ENCODE measurements at regions not wholly inside any gene's neighbourhood (a gene's known extent, or its start where the extent isn't known, plus 50 kb on each side); places are given as distances from the start of the nearest gene placed in this dataset.

DNA sequence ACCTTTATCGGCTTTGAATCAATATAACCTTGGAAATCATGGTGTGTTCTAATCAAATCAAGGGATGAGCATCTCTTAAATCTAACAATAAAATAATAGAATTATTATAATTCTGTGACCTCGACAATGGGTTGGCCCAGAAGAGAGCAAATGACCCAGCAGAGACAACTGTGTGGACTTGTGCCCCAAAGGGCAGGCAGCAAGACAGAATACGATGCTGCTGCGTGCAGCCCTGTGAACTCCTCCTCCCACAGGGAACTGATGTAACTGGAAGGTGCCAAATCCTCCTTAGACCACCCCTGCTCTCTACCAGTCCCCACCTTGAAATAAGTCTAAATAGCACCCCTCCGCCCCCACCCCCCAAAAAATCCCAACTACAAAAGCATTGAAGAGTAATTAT, 50.7 kb upstream of the ACAN start:
- no peak for DNase-seq
- Histone ChIP-seq H3K4me3 (ENCODE audit: low read length) (no peak overlapping the region), H3K27ac (ENCODE audit: low read length) (no peak overlapping the region), H3K36me3 (ENCODE audit: control insufficient read depth, insufficient read depth, low read length) (no peaks in the 10 kb centered on the region), H3K27me3 (ENCODE audit: control insufficient read depth, insufficient read depth, low read length) (no peaks in the 10 kb centered on the region), H3K4me1 (ENCODE audit: control insufficient read depth, insufficient read depth, low read length) (no peaks in the 10 kb centered on the region), H3K9me3 (replicated peaks; ENCODE audit: control insufficient read depth, low read depth, low read length) (no peaks in the 10 kb centered on the region)
- WGBS (ENCODE audit: insufficient coverage), result 28% methylated on average over 2 of the region's 5 CpGs

DNA sequence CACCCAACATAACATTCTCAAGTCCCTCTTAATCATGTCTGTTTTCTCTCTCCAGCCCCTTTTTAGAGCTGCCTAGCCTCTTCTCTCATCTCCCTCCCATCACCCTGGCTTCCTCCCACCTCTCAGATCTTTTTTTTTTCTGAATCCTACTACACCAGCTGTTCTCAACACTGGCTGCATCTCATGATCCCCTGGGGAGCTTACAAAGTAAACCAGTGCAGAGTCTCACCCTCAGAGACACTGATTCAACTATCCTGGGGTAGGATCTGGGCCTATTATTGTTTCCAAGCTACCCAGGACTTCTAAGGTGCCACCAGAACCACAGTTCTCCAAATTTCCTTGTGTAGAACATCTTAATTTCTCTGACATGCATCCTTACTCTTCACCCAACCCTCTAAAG, 50.3 kb upstream of the ACAN start:
- Histone ChIP-seq H3K4me1 (ENCODE audit: control insufficient read depth, insufficient read depth, low read length) (no peaks in the 10 kb centered on the region), H3K36me3 (ENCODE audit: control insufficient read depth, insufficient read depth, low read length) (no peaks in the 10 kb centered on the region), H3K9me3 (replicated peaks; ENCODE audit: control insufficient read depth, low read depth, low read length) (no peaks in the 10 kb centered on the region), H3K27me3 (ENCODE audit: control insufficient read depth, insufficient read depth, low read length) (no peaks in the 10 kb centered on the region), H3K4me3 (ENCODE audit: low read length) (no peak overlapping the region), H3K27ac (ENCODE audit: low read length) (no peak overlapping the region)
- peak; percentile 19 for DNase-seq
